ENCODE measurements at regions not wholly inside any gene's neighbourhood (a gene's known extent, or its start where the extent isn't known, plus 50 kb on each side); places are given as distances from the start of the nearest gene placed in this dataset.

DNA sequence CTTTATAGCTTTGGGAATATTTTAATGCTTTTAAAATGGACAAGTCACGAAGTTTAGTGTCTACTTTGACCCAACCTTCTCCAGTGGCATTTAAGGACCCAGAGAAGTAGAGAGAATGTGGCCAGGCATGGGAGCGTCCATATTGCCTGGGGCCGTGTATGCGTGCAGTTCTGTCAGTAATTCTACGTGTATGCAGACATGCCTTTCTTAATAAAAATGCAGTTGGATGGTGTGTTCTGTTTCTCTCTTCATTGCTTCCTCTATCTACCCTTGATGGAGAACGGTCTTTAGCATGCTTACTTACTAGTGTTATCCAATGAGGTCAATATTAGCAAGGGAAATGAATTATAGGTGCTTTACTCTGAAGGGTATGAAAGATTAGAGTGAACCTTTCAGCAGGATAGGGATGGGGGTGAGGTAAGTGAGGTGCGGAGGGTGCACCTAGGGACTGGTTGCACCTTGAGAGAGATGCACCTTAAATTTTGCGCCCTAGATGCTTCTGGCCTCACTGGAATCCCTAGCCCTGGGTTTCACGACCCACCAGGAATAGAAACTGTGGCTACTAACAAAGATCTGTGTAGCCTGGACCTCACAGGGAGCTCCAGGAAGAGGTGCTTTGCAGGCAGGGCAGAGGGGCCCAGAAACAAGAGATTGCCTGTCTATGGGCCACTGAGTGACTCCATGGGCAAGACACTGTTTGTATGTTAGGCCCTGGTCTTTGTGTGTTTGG lies 194.3 kb downstream of the MYCN start:
- no peaks in the 10 kb centered on the region for H3K79me2 ChIP-seq (replicated peaks; ENCODE audit: insufficient read depth, low read length)
- TF ChIP-seq MXI1 (conservative IDR thresholded peaks at IDR 0.05; ENCODE audit: poor library complexity, severe bottlenecking) (no peak), POLR2AphosphoS5 (IDR thresholded peaks at IDR 0.05) (no peak), EP300 (conservative IDR thresholded peaks at IDR 0.05; ENCODE audit: poor library complexity, severe bottlenecking) (no peak), SMC3 (conservative IDR thresholded peaks at IDR 0.05; ENCODE audit: poor library complexity) (no peak), EZH2 (IDR thresholded peaks at IDR 0.05; ENCODE audit: borderline replicate concordance, insufficient read depth, low read length, poor library complexity, severe bottlenecking) (no peak), TAF1 (IDR thresholded peaks at IDR 0.05; ENCODE audit: low read depth) (no peak), RAD21 (conservative IDR thresholded peaks at IDR 0.05) (no peak)
- TF ChIP-seq, protein P1, sequence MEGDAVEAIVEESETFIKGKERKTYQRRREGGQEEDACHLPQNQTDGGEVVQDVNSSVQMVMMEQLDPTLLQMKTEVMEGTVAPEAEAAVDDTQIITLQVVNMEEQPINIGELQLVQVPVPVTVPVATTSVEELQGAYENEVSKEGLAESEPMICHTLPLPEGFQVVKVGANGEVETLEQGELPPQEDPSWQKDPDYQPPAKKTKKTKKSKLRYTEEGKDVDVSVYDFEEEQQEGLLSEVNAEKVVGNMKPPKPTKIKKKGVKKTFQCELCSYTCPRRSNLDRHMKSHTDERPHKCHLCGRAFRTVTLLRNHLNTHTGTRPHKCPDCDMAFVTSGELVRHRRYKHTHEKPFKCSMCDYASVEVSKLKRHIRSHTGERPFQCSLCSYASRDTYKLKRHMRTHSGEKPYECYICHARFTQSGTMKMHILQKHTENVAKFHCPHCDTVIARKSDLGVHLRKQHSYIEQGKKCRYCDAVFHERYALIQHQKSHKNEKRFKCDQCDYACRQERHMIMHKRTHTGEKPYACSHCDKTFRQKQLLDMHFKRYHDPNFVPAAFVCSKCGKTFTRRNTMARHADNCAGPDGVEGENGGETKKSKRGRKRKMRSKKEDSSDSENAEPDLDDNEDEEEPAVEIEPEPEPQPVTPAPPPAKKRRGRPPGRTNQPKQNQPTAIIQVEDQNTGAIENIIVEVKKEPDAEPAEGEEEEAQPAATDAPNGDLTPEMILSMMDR (IDR thresholded peaks at IDR 0.05; ENCODE audit: poor library complexity, severe bottlenecking): no peak
- TF ChIP-seq, protein P2, sequence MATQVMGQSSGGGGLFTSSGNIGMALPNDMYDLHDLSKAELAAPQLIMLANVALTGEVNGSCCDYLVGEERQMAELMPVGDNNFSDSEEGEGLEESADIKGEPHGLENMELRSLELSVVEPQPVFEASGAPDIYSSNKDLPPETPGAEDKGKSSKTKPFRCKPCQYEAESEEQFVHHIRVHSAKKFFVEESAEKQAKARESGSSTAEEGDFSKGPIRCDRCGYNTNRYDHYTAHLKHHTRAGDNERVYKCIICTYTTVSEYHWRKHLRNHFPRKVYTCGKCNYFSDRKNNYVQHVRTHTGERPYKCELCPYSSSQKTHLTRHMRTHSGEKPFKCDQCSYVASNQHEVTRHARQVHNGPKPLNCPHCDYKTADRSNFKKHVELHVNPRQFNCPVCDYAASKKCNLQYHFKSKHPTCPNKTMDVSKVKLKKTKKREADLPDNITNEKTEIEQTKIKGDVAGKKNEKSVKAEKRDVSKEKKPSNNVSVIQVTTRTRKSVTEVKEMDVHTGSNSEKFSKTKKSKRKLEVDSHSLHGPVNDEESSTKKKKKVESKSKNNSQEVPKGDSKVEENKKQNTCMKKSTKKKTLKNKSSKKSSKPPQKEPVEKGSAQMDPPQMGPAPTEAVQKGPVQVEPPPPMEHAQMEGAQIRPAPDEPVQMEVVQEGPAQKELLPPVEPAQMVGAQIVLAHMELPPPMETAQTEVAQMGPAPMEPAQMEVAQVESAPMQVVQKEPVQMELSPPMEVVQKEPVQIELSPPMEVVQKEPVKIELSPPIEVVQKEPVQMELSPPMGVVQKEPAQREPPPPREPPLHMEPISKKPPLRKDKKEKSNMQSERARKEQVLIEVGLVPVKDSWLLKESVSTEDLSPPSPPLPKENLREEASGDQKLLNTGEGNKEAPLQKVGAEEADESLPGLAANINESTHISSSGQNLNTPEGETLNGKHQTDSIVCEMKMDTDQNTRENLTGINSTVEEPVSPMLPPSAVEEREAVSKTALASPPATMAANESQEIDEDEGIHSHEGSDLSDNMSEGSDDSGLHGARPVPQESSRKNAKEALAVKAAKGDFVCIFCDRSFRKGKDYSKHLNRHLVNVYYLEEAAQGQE (IDR thresholded peaks at IDR 0.05; ENCODE audit: borderline replicate concordance): no peak
- H2AFZ ChIP-seq (ENCODE audit: low read depth, low read length): no peak overlapping the region
- H3K9me3 ChIP-seq (ENCODE audit: low read length): no peaks in the 10 kb centered on the region
- no peak overlapping the region for H3K4me3 ChIP-seq (ENCODE audit: low read length)
- H3K9me2 ChIP-seq (ENCODE audit: insufficient read depth, low read length): no peaks in the 10 kb centered on the region
- no peak overlapping the region for H3K4me2 ChIP-seq (ENCODE audit: low read length)
- no peaks in the 10 kb centered on the region for H3K27me3 ChIP-seq (ENCODE audit: insufficient read depth, low read depth, low read length)
- no peaks in the 10 kb centered on the region for H3F3A ChIP-seq (ENCODE audit: insufficient read depth, low read length, poor library complexity, severe bottlenecking)
- no peak overlapping the region for H3K9ac ChIP-seq (ENCODE audit: low read length)
- H4K20me1 ChIP-seq (ENCODE audit: insufficient read depth): no peaks in the 10 kb centered on the region
- no peak overlapping the region for H3K27ac ChIP-seq (ENCODE audit: low read length)
- no peaks in the 10 kb centered on the region for H3K36me3 ChIP-seq (ENCODE audit: insufficient read depth, low read length)

DNA sequence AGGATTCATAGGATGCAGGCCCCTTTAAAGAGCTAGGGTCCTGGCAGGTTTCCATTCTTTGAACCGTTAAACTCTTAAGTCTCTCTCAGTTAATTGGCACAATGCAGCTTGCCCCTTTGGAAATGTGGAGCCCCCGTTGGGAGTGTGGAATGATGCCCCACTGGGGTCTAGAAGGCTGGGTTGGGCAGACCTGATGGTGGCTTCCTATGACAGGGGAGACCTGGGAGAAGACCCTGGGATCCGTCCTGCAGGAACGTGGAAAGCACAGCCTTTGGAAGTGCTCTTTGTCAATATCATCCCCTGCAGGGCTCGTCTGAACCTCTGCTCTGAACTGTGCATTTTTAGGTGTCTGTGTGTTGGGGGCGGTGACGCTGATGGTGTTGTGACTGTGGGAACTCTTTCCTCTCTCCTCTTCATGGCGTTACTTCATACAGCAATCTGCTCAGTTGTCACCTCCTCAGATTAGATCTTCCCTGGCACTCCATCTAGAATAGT lies 190.6 kb downstream of the MYCN start:
- no peaks in the 10 kb centered on the region for H3K36me3 ChIP-seq (ENCODE audit: insufficient read depth, low read length)
- no peak overlapping the region for H3K9ac ChIP-seq (ENCODE audit: low read length)
- no peaks in the 10 kb centered on the region for H3K9me3 ChIP-seq (ENCODE audit: low read length)
- H4K20me1 ChIP-seq (ENCODE audit: insufficient read depth): no peaks in the 10 kb centered on the region
- no peak overlapping the region for H3K4me3 ChIP-seq (ENCODE audit: low read length)
- H3K9me2 ChIP-seq (ENCODE audit: insufficient read depth, low read length): no peaks in the 10 kb centered on the region
- no peak overlapping the region for H3K27ac ChIP-seq (ENCODE audit: low read length)
- no peak for TF ChIP-seq SMC3 (conservative IDR thresholded peaks at IDR 0.05; ENCODE audit: poor library complexity)
- no peaks in the 10 kb centered on the region for H3K27me3 ChIP-seq (ENCODE audit: insufficient read depth, low read depth, low read length)
- no peaks in the 10 kb centered on the region for H3K79me2 ChIP-seq (replicated peaks; ENCODE audit: insufficient read depth, low read length)
- H3F3A ChIP-seq (ENCODE audit: insufficient read depth, low read length, poor library complexity, severe bottlenecking): no peaks in the 10 kb centered on the region
- H2AFZ ChIP-seq (ENCODE audit: low read depth, low read length): no peak overlapping the region
- no peak overlapping the region for H3K4me2 ChIP-seq (ENCODE audit: low read length)
